H9 (cell line): ENCODE measurements at regions not wholly inside any gene's neighbourhood (a gene's known extent, or its start where the extent isn't known, plus 50 kb on each side); places are given as distances from the start of the nearest gene placed in this dataset.

Source experiments
- DNase-seq: peaks from one replicate; pipeline ENCODE4 v3.0.0-alpha.2; 2017
- H2AFZ ChIP-seq: one replicate; pipeline ENCODE4 v1.6.1; 2013; ENCODE audit warnings: mild to moderate bottlenecking, low read length, control low read depth, moderate library complexity
- H2AK5ac ChIP-seq: 2 replicates; pipeline ENCODE4 v1.6.1; 2013; ENCODE audit warnings: low read length, control low read depth, mixed read lengths; ENCODE audit not compliant: insufficient read length
- H2BK120ac ChIP-seq: one replicate; pipeline ENCODE4 v1.6.1; 2013; ENCODE audit warnings: low read depth, mild to moderate bottlenecking, low read length, control low read depth, inconsistent platforms; ENCODE audit not compliant: poor library complexity, severe bottlenecking
- H2BK12ac ChIP-seq: 2 replicates; pipeline ENCODE4 v1.6.1; 2013; ENCODE audit warnings: low read length, control low read depth, mixed read lengths, low read depth; ENCODE audit not compliant: insufficient read length
- H2BK15ac ChIP-seq: 2 replicates; pipeline ENCODE4 v1.6.1; 2013; ENCODE audit warnings: low read depth, low read length, control low read depth
- H2BK20ac ChIP-seq: one replicate; pipeline ENCODE4 v1.6.1; 2013; ENCODE audit warnings: low read depth, mild to moderate bottlenecking, low read length, control low read depth, inconsistent platforms; ENCODE audit not compliant: poor library complexity, severe bottlenecking
- H2BK5ac ChIP-seq: 2 replicates; pipeline ENCODE4 v1.6.1; 2013; ENCODE audit warnings: low read length, control low read depth, mixed read lengths; ENCODE audit not compliant: insufficient read length
- H3K14ac ChIP-seq: 2 replicates; pipeline ENCODE4 v1.6.1; 2013; ENCODE audit warnings: low read length, control low read depth; ENCODE audit not compliant: insufficient read depth
- H3K18ac ChIP-seq: 2 replicates; pipeline ENCODE4 v1.6.1; 2013; ENCODE audit warnings: low read depth, mild to moderate bottlenecking, mixed read lengths, low read length, control low read depth; ENCODE audit not compliant: insufficient read length
- H3K23ac ChIP-seq: 2 replicates; pipeline ENCODE4 v1.6.1; 2013; ENCODE audit warnings: low read length, control low read depth, mixed read lengths, low read depth; ENCODE audit not compliant: insufficient read length
- H3K23me2 ChIP-seq: 2 replicates; pipeline ENCODE4 v1.6.1; 2013; ENCODE audit warnings: low read depth, mild to moderate bottlenecking, mixed read lengths, low read length, control low read depth; ENCODE audit not compliant: insufficient read length, poor library complexity, severe bottlenecking
- H3K27ac ChIP-seq: 2 replicates; pipeline ENCODE4 v1.5.1; 2013; ENCODE audit warnings: low read length, control low read depth, mixed read lengths, low read depth; ENCODE audit not compliant: insufficient read length
- H3K27me3 ChIP-seq: 2 replicates; pipeline ENCODE4 v1.6.1; 2013; ENCODE audit warnings: low read length, control low read depth, inconsistent platforms; ENCODE audit not compliant: insufficient read depth
- H3K4ac ChIP-seq: 2 replicates; pipeline ENCODE4 v1.6.1; 2013; ENCODE audit warnings: low read depth, mild to moderate bottlenecking, control low read depth, inconsistent platforms, low read length, moderate library complexity
- H3K4me1 ChIP-seq: 2 replicates; pipeline ENCODE4 v1.6.1; 2013; ENCODE audit warnings: low read length, control low read depth, inconsistent platforms; ENCODE audit not compliant: insufficient read depth
- H3K4me2 ChIP-seq: 2 replicates; pipeline ENCODE4 v1.6.1; 2013; ENCODE audit warnings: low read length, control low read depth, mixed read lengths; ENCODE audit not compliant: insufficient read length, insufficient read depth
- H3K56ac ChIP-seq: 2 replicates; pipeline ENCODE4 v1.6.1; 2013; ENCODE audit warnings: low read depth, mild to moderate bottlenecking, mixed read lengths, low read length, control low read depth; ENCODE audit not compliant: insufficient read length
- H3K79me1 ChIP-seq: 2 replicates; pipeline ENCODE4 v1.6.1; 2013; ENCODE audit warnings: low read depth, mild to moderate bottlenecking, moderate library complexity, low read length, control low read depth, inconsistent platforms; ENCODE audit not compliant: insufficient read depth, poor library complexity, severe bottlenecking
- H3K79me2 ChIP-seq: 2 replicates; pipeline ENCODE4 v1.6.1; 2013; ENCODE audit warnings: low read length, control low read depth, inconsistent platforms; ENCODE audit not compliant: insufficient read depth
- H3K9ac ChIP-seq: 2 replicates; pipeline ENCODE4 v1.6.1; 2013; ENCODE audit warnings: low read length, control low read depth, mixed read lengths; ENCODE audit not compliant: insufficient read length; ENCODE audit errors: extremely low read depth
- H3K9me3 ChIP-seq: one replicate; pipeline ENCODE4 v1.6.1; 2013; ENCODE audit warnings: low read depth, low read length, inconsistent platforms; ENCODE audit not compliant: control insufficient read depth
- H3T11ph ChIP-seq: one replicate; pipeline ENCODE4 v1.6.1; 2013; ENCODE audit warnings: mild to moderate bottlenecking, low read length, control low read depth, inconsistent platforms
- H4K20me1 ChIP-seq: one replicate; pipeline ENCODE4 v1.6.1; 2013; ENCODE audit not compliant: control insufficient read depth, insufficient read length, insufficient read depth
- H4K5ac ChIP-seq: 2 replicates; pipeline ENCODE4 v1.6.1; 2013; ENCODE audit warnings: low read depth, mild to moderate bottlenecking, mixed read lengths, low read length, control low read depth; ENCODE audit not compliant: insufficient read length
- H4K8ac ChIP-seq: replicated peaks from 2 replicates; pipeline ENCODE4 v1.6.1; 2013; ENCODE audit warnings: low read length, control low read depth, mixed read lengths, low read depth; ENCODE audit not compliant: insufficient read length
- H4K91ac ChIP-seq: 2 replicates; pipeline ENCODE4 v1.6.1; 2013; ENCODE audit warnings: low read depth, mild to moderate bottlenecking, moderate library complexity, mixed read lengths, low read length, control low read depth; ENCODE audit not compliant: insufficient read length
- H3K27ac Mint-ChIP-seq, 3 experiments: 2 replicates in 2 of 3; 3 replicates in 1 of 3; pipeline ENCODE4 v1.8.0; 2020 to 2021; ENCODE audit warnings: mixed read lengths in 3 of 3, mild to moderate bottlenecking in 1 of 3, moderate library complexity in 1 of 3
- H3K27me3 Mint-ChIP-seq: 2 replicates; pipeline ENCODE4 v1.8.0; 2021; ENCODE audit warnings: low read depth, mild to moderate bottlenecking, moderate library complexity, mixed read lengths
- H3K36me3 Mint-ChIP-seq, 3 experiments: 2 replicates in 2 of 3; 3 replicates in 1 of 3; pipeline ENCODE4 v1.8.0; 2020 to 2021; ENCODE audit warnings: low read depth in 3 of 3, mixed read lengths in 3 of 3; ENCODE audit not compliant: insufficient read depth in 1 of 3
- H3K4me1 Mint-ChIP-seq, 2 experiments: 2 replicates each; pipeline ENCODE4 v1.8.0; 2020; ENCODE audit warnings: mixed read lengths in 2 of 2
- H3K4me3 Mint-ChIP-seq, 2 experiments: 2 replicates in 1 of 2; 3 replicates in 1 of 2; pipeline ENCODE4 v1.8.0; 2020 to 2021; ENCODE audit warnings: mild to moderate bottlenecking in 2 of 2, mixed read lengths in 2 of 2, moderate library complexity in 1 of 2
- H3K9me3 Mint-ChIP-seq, 2 experiments: 2 replicates in 1 of 2; 3 replicates in 1 of 2; pipeline ENCODE4 v1.8.0; 2020; ENCODE audit warnings: mild to moderate bottlenecking in 2 of 2, mixed read lengths in 2 of 2, moderate library complexity in 1 of 2
- TF ChIP-seq, protein P1 (sequence below): fragments of 200-600 bp; sonication (generic); conservative IDR thresholded peaks from 3 replicates; pipeline ENCODE4 v1.8.0; 2021; ENCODE audit warnings: antibody characterized with exemption, mild to moderate bottlenecking

DNA sequence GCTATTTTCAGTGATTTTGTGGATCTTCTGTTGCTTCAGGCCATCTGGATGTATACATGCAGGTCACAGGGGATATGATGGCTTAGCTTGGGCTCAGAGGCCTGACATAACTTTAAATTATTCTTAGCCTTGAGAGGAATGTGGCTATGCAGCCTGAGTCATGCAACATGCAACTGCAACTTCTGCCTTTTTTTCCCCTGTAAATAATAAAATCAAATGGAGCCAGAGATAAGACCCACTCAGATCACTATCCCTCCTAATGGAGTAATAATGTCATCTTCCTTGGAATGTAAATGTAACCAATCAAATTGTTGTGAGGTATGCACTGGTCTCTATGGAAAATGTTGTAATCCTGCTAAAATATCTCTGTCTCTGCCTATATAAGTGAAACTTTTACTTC is 54.9 kb downstream of the MAGEB17 start:
- H2AK5ac ChIP-seq: no peak overlapping the region
- H3K27ac ChIP-seq: no peak overlapping the region
- H3K14ac ChIP-seq: no peak overlapping the region
- no peaks in the 10 kb centered on the region for H3K79me2 ChIP-seq
- peaks cover 25% of the 10 kb centered on the region for H3K9me3 ChIP-seq
- peaks cover 0 to 22% (median 0%) of the 10 kb centered on the region in 3 experiments; a peak in 6 of 7 replicates for H3K36me3 Mint-ChIP-seq
- H2AFZ ChIP-seq: no peak overlapping the region
- no peak overlapping the region for H4K91ac ChIP-seq
- no peak overlapping the region for H3K56ac ChIP-seq
- H2BK15ac ChIP-seq: no peak overlapping the region
- no peak overlapping the region for H4K8ac ChIP-seq
- no peak overlapping the region for H3T11ph ChIP-seq
- no peak overlapping the region for H4K5ac ChIP-seq
- no peak overlapping the region for H3K27ac Mint-ChIP-seq
- no peaks in the 10 kb centered on the region; the same call in 1 of the 2 replicates for H3K27me3 Mint-ChIP-seq
- H3K18ac ChIP-seq: no peak overlapping the region
- H2BK5ac ChIP-seq: no peak overlapping the region
- H2BK20ac ChIP-seq: no peak overlapping the region
- no peak overlapping the region for H3K4me3 Mint-ChIP-seq
- DNase-seq: no peak
- H2BK12ac ChIP-seq: no peak overlapping the region
- no peaks in the 10 kb centered on the region for H3K4me1 ChIP-seq
- no peaks in the 10 kb centered on the region for H3K23me2 ChIP-seq
- H4K20me1 ChIP-seq: no peaks in the 10 kb centered on the region
- TF ChIP-seq, protein P1, sequence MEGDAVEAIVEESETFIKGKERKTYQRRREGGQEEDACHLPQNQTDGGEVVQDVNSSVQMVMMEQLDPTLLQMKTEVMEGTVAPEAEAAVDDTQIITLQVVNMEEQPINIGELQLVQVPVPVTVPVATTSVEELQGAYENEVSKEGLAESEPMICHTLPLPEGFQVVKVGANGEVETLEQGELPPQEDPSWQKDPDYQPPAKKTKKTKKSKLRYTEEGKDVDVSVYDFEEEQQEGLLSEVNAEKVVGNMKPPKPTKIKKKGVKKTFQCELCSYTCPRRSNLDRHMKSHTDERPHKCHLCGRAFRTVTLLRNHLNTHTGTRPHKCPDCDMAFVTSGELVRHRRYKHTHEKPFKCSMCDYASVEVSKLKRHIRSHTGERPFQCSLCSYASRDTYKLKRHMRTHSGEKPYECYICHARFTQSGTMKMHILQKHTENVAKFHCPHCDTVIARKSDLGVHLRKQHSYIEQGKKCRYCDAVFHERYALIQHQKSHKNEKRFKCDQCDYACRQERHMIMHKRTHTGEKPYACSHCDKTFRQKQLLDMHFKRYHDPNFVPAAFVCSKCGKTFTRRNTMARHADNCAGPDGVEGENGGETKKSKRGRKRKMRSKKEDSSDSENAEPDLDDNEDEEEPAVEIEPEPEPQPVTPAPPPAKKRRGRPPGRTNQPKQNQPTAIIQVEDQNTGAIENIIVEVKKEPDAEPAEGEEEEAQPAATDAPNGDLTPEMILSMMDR: no peak
- no peaks in the 10 kb centered on the region for H3K27me3 ChIP-seq
- no peak overlapping the region for H3K23ac ChIP-seq
- no peak overlapping the region for H3K4ac ChIP-seq
- no peaks in the 10 kb centered on the region for H3K79me1 ChIP-seq
- H3K9me3 Mint-ChIP-seq: no peaks in the 10 kb centered on the region; a peak in 4 of 5 replicates
- peaks cover 0 to 3% of the 10 kb centered on the region in 2 experiments; a peak in 2 of 4 replicates for H3K4me1 Mint-ChIP-seq
- H3K4me2 ChIP-seq: no peak overlapping the region
- H2BK120ac ChIP-seq: no peak overlapping the region
- no peak overlapping the region for H3K9ac ChIP-seq
